T-helper 2 cell treated with Interferon-gamma antibody and Interleukin-4, amounts not matched to agents 5 μg/mL and 100 μg/mL, for 36 hours (primary cell): ENCODE measurements at regions not wholly inside any gene's neighbourhood (a gene's known extent, or its start where the extent isn't known, plus 50 kb on each side); places are given as distances from the start of the nearest gene placed in this dataset.
"Not testable (repeated sequence)": the region's sequence is repeated elsewhere in the genome, so short reads cannot be mapped to it uniquely, and the experiment has no call there.

ENCODE experiments used
- DNase-seq: peaks from one replicate; pipeline ENCODE4 v3.0.0; 2021; ENCODE audit warnings: low spot score
- H3K27ac Mint-ChIP-seq: one replicate; pipeline ENCODE4 v1.8.0; 2021; ENCODE audit warnings: mild to moderate bottlenecking, mixed read lengths
- H3K27me3 Mint-ChIP-seq: one replicate; pipeline ENCODE4 v1.8.0; 2021; ENCODE audit warnings: low read depth, mixed read lengths
- H3K36me3 Mint-ChIP-seq: one replicate; pipeline ENCODE4 v1.8.0; 2021; ENCODE audit warnings: low read depth, mixed read lengths
- H3K4me1 Mint-ChIP-seq: one replicate; pipeline ENCODE4 v1.8.0; 2021; ENCODE audit warnings: low read depth, mixed read lengths
- H3K4me3 Mint-ChIP-seq: one replicate; pipeline ENCODE4 v1.8.0; 2022; ENCODE audit warnings: mild to moderate bottlenecking, moderate library complexity, mixed read lengths
- H3K9me3 Mint-ChIP-seq: one replicate; pipeline ENCODE4 v1.8.0; 2021; ENCODE audit warnings: mixed read lengths

DNA sequence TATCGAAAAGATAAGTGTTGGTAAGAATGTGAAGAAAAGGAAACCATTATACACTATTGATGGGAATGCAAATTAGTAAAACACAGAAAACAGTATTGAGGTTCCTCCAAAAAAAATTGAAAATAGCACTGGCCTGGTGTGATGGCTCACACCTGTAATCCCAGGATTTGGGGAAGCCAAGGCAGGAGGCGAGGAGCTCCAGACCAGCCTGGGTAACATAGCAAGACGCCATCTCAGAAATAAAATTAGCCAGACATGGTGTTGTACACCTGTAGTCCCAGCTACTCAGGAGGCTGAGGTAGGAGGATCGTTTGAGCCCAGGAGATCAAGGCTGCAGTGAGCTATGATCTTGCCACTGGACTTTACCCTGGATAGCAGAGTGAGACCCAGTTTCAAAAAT, 5303.4 kb upstream of the TPTE start:
- DNase-seq, H3K4me3 Mint-ChIP-seq, H3K36me3 Mint-ChIP-seq, H3K27me3 Mint-ChIP-seq, H3K27ac Mint-ChIP-seq, H3K4me1 Mint-ChIP-seq: not testable (repeated sequence)
- H3K9me3 Mint-ChIP-seq = peaks cover 50% of the 10 kb centered on the region

DNA sequence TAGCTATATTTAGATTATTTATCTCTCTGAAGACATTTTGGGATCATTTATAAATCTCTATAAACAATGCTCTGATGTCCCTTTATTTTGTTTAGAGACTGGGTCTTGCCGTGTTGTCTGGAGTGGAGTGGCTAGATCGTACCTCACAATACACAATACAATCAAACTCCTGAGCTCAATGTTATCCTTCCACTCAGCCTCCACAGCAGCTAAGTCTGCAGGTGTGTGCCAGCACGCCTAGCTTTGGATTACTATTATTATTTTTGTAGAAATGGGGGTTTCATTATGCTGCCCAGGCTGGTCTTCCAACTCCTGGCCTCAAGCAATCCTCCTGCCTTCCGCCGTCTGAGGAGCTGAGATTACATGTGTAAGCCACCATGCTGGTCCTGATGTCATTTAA, 5301.4 kb upstream of the TPTE start:
- H3K27me3 Mint-ChIP-seq, H3K4me3 Mint-ChIP-seq, H3K27ac Mint-ChIP-seq, H3K4me1 Mint-ChIP-seq, H3K36me3 Mint-ChIP-seq, DNase-seq: not testable (repeated sequence)
- H3K9me3 Mint-ChIP-seq = peaks cover 69% of the 10 kb centered on the region

DNA sequence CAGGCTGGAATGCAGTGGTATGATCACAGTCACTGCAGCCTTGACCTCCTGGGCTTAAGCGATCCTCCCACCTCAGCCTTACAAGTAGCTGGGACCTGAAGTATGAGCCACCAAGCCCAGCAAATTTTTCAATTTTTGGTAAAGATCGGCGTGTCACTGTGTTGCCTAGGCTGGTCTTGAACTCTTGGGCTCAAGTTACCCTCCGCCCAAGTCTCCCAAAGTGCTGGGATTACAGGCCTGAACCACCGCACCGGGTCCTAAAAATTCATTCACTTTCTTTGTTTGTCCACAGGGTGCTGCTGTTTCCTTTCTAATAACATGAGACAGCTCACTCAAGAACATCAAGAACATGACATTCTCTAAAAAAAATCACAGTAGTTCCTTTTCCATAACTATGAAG, 5300.9 kb upstream of the TPTE start:
- not testable (repeated sequence) for H3K27me3 Mint-ChIP-seq, DNase-seq
- peaks cover 74% of the 10 kb centered on the region for H3K9me3 Mint-ChIP-seq

DNA sequence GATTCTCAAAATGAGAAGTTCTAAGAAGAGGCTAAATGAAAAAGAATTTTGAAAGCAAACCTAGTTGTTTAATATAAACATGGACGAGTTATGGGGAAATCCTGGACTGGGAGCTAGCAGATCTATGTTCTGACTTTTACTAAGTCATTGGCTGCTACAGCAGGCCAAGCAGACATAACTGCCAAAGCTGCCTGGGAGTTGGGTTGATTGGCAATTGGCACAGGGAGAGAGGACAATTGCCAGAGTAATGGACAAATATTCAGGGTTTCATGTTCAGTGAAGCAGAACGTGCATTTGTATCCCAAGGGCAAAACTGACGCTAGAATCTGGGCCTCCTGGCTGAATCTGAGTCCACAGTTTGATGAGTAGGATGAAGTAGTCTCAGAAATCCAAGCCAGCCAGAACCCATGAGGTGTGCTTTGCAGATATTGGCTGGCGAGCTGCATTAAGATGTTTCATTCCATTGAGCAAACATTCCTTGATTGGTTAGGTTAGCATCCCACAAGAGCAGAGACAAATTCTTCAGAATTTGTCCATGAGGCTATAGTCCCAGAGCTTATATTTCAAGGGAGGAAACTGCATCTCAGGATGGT, 5299.8 kb upstream of the TPTE start:
- not testable (repeated sequence) for H3K36me3 Mint-ChIP-seq, H3K4me3 Mint-ChIP-seq, H3K27me3 Mint-ChIP-seq, H3K27ac Mint-ChIP-seq, H3K4me1 Mint-ChIP-seq, DNase-seq
- peaks cover 82% of the 10 kb centered on the region for H3K9me3 Mint-ChIP-seq

More for the DNA sequence above, 5300.9 kb upstream of the TPTE start:
- H3K36me3 Mint-ChIP-seq, H3K4me3 Mint-ChIP-seq, H3K27ac Mint-ChIP-seq, H3K4me1 Mint-ChIP-seq: not testable (repeated sequence)

DNA sequence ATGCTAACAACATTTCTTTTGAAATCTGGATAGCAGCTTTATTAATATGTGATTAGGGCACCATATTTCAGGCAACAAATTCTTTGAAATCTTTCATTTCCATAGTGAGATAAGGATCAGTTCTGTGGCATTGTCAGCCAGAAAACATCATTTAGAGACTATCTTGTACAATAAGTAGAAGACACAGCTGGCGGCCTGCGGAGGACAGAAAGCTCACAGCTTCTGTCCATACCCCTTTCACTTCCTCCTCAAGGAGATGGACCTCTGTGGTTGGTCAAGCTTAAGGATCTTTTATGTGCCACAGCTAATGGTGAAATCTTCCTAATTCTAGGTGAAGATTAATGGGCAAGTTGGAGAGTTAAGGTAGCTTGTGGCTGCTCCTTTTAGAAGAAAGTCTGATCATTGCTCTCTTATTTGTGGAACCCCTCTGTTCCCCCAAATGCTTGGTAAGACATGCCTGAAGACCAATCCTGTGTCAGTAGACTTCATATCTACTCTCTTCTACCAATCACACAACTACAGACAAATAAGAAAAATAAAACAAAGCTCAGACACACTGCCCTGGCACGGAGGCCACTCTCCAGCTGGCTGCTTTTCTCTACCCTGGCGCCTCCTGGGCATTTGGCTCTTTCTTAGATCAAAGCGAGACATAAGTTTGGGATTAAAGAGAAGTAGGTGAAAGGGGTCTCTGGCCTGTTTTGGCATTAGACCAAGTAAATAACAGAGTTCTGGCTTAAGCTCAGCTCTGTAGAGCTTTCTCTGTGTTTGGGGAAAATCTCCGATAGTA, 5298.2 kb upstream of the TPTE start:
- H3K4me3 Mint-ChIP-seq, H3K27ac Mint-ChIP-seq, H3K4me1 Mint-ChIP-seq, H3K27me3 Mint-ChIP-seq, H3K36me3 Mint-ChIP-seq, DNase-seq: not testable (repeated sequence)
- H3K9me3 Mint-ChIP-seq = peaks cover 82% of the 10 kb centered on the region

DNA sequence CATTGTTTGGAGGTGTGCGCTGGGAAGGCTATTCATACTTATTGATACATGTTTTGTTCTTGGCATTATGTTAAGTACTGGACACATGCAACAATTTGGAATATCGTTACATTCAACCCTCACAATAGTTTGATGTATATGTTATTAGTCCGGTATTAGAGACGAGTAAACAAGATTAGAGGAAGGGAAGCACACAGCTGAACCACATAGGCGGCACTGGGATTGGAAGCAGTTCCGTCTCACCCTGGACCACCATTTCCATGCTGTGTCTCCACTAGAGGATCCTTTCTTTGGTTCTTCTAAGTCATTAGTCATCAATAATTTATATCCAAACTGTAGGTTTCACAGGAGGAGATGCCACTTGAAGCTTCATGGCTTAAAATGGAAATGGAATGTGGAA, 5297.2 kb upstream of the TPTE start:
- not testable (repeated sequence) for H3K4me1 Mint-ChIP-seq, DNase-seq, H3K27ac Mint-ChIP-seq, H3K4me3 Mint-ChIP-seq, H3K36me3 Mint-ChIP-seq, H3K27me3 Mint-ChIP-seq
- H3K9me3 Mint-ChIP-seq = peaks cover 83% of the 10 kb centered on the region

DNA sequence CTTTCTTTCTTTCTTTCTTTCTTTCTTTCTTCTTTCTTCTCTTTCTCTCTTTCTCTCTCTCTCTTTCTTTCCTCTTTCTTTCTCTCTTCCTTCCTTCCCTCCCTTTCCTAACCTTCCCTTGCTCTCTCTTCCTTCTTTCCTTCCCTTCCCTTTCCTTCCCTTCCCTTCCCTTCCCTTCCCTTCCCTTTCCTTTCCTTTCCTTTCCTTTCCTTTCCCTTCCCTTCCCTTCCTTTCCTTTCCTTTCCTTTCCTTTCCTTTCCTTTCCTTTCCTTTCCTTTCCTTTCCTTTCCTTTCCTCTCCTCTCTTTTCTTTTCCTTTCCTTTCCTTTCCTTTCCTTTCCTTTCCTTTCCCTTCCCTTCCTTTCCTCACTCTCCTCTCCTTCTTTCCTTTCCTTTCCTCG, 5294.1 kb upstream of the TPTE start:
- not testable (repeated sequence) for H3K27me3 Mint-ChIP-seq, H3K4me1 Mint-ChIP-seq, H3K27ac Mint-ChIP-seq, H3K4me3 Mint-ChIP-seq, DNase-seq, H3K36me3 Mint-ChIP-seq
- H3K9me3 Mint-ChIP-seq = peaks cover 87% of the 10 kb centered on the region

DNA sequence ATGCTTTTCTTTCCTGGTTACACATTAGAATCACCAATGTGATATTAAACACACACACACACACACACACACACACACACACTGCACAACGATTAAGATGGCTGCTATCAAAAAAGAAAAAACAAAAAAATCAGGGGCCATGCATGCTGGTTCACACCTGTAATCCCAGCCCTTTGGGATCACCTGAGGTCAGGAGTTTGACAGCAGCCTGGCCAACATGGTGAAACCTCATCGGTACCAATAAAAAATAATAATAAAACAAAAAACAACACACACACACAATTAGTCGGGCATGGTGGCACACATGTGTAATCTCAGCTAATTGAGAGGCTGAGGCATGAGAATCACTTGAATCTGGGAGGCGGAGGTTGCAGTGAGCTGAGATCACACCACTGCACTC, 5290.8 kb upstream of the TPTE start:
- H3K9me3 Mint-ChIP-seq = peaks cover 87% of the 10 kb centered on the region
- H3K27me3 Mint-ChIP-seq, H3K27ac Mint-ChIP-seq, H3K4me1 Mint-ChIP-seq, H3K4me3 Mint-ChIP-seq, H3K36me3 Mint-ChIP-seq, DNase-seq: not testable (repeated sequence)

DNA sequence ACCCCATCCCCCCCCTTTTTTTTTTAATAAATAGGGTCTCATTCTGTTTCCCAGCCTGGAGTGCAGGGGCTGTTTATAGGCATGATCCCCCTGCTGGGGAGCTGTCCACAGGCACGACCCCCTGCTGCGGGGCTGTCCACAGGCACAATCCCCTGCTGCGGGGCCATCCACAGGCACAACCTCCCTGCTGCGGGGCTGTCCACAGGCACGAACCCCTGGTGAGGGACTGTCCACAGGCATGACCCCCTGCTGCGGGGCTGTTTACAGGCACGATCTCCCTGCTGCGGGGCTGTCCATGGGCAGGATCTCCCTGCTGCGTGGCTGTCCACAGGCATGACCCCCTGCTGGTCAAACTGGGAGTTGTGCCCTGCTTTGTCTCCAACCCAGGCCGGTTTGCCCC, 5290.1 kb upstream of the TPTE start:
- H3K4me1 Mint-ChIP-seq, H3K27ac Mint-ChIP-seq, DNase-seq, H3K36me3 Mint-ChIP-seq, H3K27me3 Mint-ChIP-seq, H3K4me3 Mint-ChIP-seq: not testable (repeated sequence)
- peaks cover 84% of the 10 kb centered on the region for H3K9me3 Mint-ChIP-seq

DNA sequence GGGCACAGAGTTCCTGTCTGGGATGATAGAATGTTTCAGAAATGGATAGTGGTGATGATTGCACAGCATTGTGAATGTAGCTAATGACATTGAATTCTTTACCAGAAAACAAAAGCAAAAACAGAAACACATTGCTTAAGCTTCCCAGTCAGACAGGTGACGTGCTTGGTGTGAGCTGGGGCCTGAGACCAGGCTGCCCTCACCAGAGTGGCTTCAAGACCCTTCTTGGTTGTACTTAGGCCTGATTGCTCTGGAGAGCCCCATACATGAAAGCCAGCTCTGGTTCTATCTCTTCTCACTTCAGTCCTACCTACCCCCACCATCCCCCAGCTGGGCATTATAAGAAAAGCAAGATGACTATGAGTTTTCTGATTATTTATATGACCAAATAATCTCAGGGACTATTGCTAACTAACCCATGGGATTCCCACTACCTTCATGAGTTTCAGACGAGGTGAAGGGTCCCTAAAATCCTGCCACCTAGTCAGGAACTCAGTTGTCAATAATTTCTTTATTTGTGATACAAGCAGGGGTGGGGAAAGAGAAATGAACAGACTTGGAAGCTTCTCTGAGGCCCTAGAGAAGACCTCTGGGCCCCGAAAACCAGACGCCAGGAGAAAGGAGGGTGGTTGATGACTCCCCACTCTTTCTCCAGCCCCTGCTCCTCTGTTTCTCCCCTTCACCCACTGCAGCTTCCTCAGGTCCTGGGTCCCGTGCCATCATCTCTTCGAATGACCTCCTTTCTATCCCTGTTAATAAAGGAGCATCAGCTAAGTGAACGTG, 5289.0 kb upstream of the TPTE start:
- H3K27me3 Mint-ChIP-seq = not testable (repeated sequence)
- peaks cover 77% of the 10 kb centered on the region for H3K9me3 Mint-ChIP-seq

DNA sequence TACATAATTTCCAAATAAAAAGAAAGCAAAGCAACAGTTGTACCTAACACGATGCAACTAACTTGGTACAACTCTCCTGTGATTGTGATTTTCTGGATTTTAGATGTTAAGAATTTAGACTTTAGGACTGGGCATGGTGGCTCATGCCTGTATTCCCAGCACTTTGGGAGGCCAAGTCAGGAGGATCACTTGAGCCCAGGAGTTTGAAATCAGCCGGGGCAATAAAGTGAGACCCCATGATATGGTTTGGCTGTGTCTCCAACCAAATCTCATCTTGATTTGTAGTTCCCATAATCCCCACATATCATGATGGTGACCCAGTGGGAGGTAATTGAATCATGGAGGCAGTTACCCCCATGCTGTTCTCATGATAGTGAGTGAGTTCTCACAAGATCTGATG, 5285.6 kb upstream of the TPTE start:
- not testable (repeated sequence) for H3K4me3 Mint-ChIP-seq, H3K27me3 Mint-ChIP-seq, H3K27ac Mint-ChIP-seq, DNase-seq, H3K36me3 Mint-ChIP-seq, H3K4me1 Mint-ChIP-seq
- H3K9me3 Mint-ChIP-seq = peaks cover 72% of the 10 kb centered on the region

More for the DNA sequence above, 5289.0 kb upstream of the TPTE start:
- DNase-seq, H3K27ac Mint-ChIP-seq, H3K4me3 Mint-ChIP-seq, H3K36me3 Mint-ChIP-seq, H3K4me1 Mint-ChIP-seq: not testable (repeated sequence)

DNA sequence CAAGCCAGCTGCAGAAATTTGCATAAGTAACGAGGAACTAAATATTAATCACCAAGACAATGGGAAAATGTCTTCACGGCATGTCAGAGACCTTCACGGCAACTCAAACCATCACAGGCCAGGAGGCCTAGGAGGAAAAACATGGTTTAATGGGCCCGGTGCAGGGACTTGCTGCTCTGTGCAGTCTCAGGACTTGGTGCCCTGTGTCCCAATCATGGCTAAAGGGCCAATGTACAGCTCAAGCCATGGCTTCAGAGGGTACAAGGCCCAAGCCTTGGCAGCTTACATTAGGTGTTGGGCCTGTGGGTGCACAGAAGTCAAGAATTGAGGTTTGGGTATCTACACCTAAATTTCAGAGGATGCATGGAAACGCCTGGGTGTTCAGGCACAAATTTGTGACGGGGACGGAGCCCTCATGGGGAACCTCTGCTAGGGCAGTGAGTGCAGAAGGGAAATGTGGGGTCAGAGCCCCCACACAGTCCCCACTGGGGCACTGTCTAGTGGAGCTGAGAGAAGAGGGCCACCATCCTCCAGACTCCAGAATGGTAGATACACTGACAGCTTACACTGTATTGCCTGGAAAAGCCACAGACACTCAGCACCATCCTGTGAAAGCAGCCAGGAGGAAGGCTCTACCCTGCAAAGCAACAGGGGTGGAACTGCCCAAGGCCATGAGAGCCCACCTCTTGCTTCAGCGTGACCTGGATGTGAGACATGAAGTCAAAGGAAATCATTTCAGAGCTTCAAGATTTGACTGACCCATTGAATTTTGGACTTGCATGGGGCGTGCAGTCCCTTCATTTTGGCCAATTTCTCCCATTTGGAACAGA, 5284.3 kb upstream of the TPTE start:
- not testable (repeated sequence) for H3K27ac Mint-ChIP-seq, H3K4me3 Mint-ChIP-seq, H3K4me1 Mint-ChIP-seq, H3K36me3 Mint-ChIP-seq, H3K27me3 Mint-ChIP-seq, DNase-seq
- H3K9me3 Mint-ChIP-seq = peaks cover 75% of the 10 kb centered on the region

DNA sequence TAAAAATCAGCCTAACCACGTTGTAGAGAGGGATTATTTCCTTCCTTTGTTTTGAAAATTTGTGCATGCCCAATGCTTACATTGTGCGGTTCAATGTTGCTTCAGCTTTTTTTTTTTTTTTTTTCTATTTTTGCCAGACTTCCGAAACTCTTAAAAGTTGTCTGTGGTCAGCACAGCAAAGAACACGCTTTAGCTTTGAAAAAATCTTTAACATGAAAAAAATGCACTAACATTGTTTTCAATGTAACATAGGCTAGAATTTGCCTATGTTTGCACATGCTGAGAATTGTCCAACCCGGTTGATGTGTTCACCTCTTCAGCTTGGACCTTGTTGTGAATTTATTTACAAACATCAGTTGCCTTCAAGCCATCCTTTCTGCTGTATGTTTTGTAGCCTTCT, 5280.9 kb upstream of the TPTE start:
- not testable (repeated sequence) for H3K4me3 Mint-ChIP-seq, H3K27me3 Mint-ChIP-seq, H3K4me1 Mint-ChIP-seq, DNase-seq, H3K36me3 Mint-ChIP-seq, H3K27ac Mint-ChIP-seq
- H3K9me3 Mint-ChIP-seq = peaks cover 72% of the 10 kb centered on the region

DNA sequence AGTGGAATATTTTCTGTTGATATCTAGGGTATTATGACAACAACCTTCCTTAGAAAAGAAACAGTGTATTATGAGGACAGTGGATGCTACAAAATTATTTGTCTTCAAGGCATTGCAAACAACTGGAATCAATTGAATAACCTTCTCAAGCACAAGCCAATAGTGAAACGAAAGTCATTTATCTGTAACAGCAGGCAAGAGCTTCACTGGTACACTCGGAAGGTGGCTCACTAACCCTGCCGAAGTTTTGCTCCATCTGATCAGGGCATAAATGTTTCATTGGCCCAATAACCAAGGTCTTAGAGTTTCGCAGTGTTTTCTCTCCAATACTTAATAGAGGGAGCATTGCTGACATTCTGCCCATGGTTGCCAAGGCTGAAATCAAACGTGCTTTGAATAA, 5278.7 kb upstream of the TPTE start:
- not testable (repeated sequence) for H3K4me3 Mint-ChIP-seq, H3K4me1 Mint-ChIP-seq, H3K27me3 Mint-ChIP-seq, H3K27ac Mint-ChIP-seq, H3K36me3 Mint-ChIP-seq, DNase-seq
- H3K9me3 Mint-ChIP-seq = peaks cover 78% of the 10 kb centered on the region
